Superior temporal gyrus (tissue), 1 donor: ENCODE measurements at regions not wholly inside any gene's neighbourhood (a gene's known extent, or its start where the extent isn't known, plus 50 kb on each side); places are given as distances from the start of the nearest gene placed in this dataset.

Experiments used
- DNase-seq: peaks from one replicate; pipeline ENCODE4 v3.0.0-alpha.2; 2016; ENCODE audit errors: extremely low spot score

GRCh38 chr20:55597526-55597925 lies 407.8 kb downstream of the CBLN4 start:
- DNase-seq: peak; percentile 52

- DNase-seq: no peak
Measured at GRCh38 chr20:55596431-55596830, 408.9 kb downstream of the CBLN4 start.

GRCh38 chr20:55592866-55593265 lies 412.5 kb downstream of the CBLN4 start:
- DNase-seq: no peak

GRCh38 chr20:55586610-55587009 lies 418.7 kb downstream of the CBLN4 start:
- no peak for DNase-seq

GRCh38 chr20:55584964-55585363 lies 420.4 kb downstream of the CBLN4 start:
- DNase-seq: no peak

- no peak for DNase-seq
Measured at GRCh38 chr20:55584307-55584706, 421.0 kb downstream of the CBLN4 start.

GRCh38 chr20:55583036-55583435 lies 422.3 kb downstream of the CBLN4 start:
- DNase-seq: no peak

GRCh38 chr20:55582498-55582897 lies 422.8 kb downstream of the CBLN4 start:
- DNase-seq: no peak

GRCh38 chr20:55581519-55581918 lies 423.8 kb downstream of the CBLN4 start:
- no peak for DNase-seq

GRCh38 chr20:55580475-55580874 lies 424.8 kb downstream of the CBLN4 start:
- no peak for DNase-seq

GRCh38 chr20:55579802-55580201 lies 425.5 kb downstream of the CBLN4 start:
- no peak for DNase-seq

- no peak for DNase-seq
Measured at GRCh38 chr20:55576981-55577380, 428.3 kb downstream of the CBLN4 start.

GRCh38 chr20:55569084-55569483 lies 436.2 kb downstream of the CBLN4 start:
- DNase-seq: no peak

- DNase-seq: no peak
Measured at GRCh38 chr20:55567826-55568225, 437.5 kb downstream of the CBLN4 start.

- no peak for DNase-seq
Measured at GRCh38 chr20:55565096-55565773, 440.1 kb downstream of the CBLN4 start.

- no peak for DNase-seq
Measured at GRCh38 chr20:55561259-55561658, 444.1 kb downstream of the CBLN4 start.

GRCh38 chr20:55557191-55557590 lies 448.1 kb downstream of the CBLN4 start:
- DNase-seq: no peak

- DNase-seq: no peak
Measured at GRCh38 chr20:55555075-55555650, 450.2 kb downstream of the CBLN4 start.

GRCh38 chr20:55544638-55545037 lies 460.7 kb downstream of the CBLN4 start:
- DNase-seq: no peak

- no peak for DNase-seq
Measured at GRCh38 chr20:55540486-55540885, 464.8 kb downstream of the CBLN4 start.

- DNase-seq: no peak
Measured at GRCh38 chr20:55540013-55540412, 465.3 kb downstream of the CBLN4 start.

GRCh38 chr20:55538261-55538908 lies 466.9 kb downstream of the CBLN4 start:
- DNase-seq: no peak

- no peak for DNase-seq
Measured at GRCh38 chr20:55535366-55535765, 470.0 kb downstream of the CBLN4 start.
